Body of pancreas (tissue), 4 donors: ENCODE measurements at regions not wholly inside any gene's neighbourhood (a gene's known extent, or its start where the extent isn't known, plus 50 kb on each side); places are given as distances from the start of the nearest gene placed in this dataset.

Experiments used
- POLR2A ChIP-seq, 3 donors: fragments of 450-650 bp; IDR thresholded peaks; one replicate each; pipeline ENCODE4 v1.6.1; 2016; ENCODE audit warnings: antibody characterized with exemption in 3 of 3, mild to moderate bottlenecking in 2 of 3
- TF ChIP-seq, protein P1 (sequence below), 7 experiments: fragments of 450-650 bp in 4 of 7; fragments of 200-600 bp in 3 of 7; sonication (generic) in 3 of 7; IDR thresholded peaks; one replicate each; pipeline ENCODE4 v1.5.1; 2016 to 2019; ENCODE audit warnings: antibody characterized with exemption in 7 of 7

- TF ChIP-seq, protein P1, sequence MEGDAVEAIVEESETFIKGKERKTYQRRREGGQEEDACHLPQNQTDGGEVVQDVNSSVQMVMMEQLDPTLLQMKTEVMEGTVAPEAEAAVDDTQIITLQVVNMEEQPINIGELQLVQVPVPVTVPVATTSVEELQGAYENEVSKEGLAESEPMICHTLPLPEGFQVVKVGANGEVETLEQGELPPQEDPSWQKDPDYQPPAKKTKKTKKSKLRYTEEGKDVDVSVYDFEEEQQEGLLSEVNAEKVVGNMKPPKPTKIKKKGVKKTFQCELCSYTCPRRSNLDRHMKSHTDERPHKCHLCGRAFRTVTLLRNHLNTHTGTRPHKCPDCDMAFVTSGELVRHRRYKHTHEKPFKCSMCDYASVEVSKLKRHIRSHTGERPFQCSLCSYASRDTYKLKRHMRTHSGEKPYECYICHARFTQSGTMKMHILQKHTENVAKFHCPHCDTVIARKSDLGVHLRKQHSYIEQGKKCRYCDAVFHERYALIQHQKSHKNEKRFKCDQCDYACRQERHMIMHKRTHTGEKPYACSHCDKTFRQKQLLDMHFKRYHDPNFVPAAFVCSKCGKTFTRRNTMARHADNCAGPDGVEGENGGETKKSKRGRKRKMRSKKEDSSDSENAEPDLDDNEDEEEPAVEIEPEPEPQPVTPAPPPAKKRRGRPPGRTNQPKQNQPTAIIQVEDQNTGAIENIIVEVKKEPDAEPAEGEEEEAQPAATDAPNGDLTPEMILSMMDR (IDR thresholded peaks at IDR 0.05) = no peak
- no peak for TF ChIP-seq POLR2A (IDR thresholded peaks at IDR 0.05)
Observed at GRCh38 chr12:71315328-71315985, 124.1 kb upstream of the LGR5 start.
